GM18511 (cell line): ENCODE measurements at regions not wholly inside any gene's neighbourhood (a gene's known extent, or its start where the extent isn't known, plus 50 kb on each side); places are given as distances from the start of the nearest gene placed in this dataset.

Source experiments
- ATAC-seq: cut with Tn5 transposase; IDR thresholded peaks from one replicate; pipeline ENCODE4 v1.9.1; 2021; ENCODE audit warnings: mild to moderate bottlenecking, moderate library complexity; ENCODE audit not compliant: unreplicated experiment

- no peak for ATAC-seq
These were observed 388.6 kb upstream of the TMPO start for GRCh38 chr12:98126637-98127335.

GRCh38 chr12:98127336-98127679, 388.1 kb upstream of the TMPO start:
- ATAC-seq, result no peak

GRCh38 chr12:98127854-98128253, 387.5 kb upstream of the TMPO start:
- ATAC-seq, result no peak

GRCh38 chr12:98136544-98136943, 378.8 kb upstream of the TMPO start:
- ATAC-seq, result no peak

GRCh38 chr12:98137278-98137677, 378.1 kb upstream of the TMPO start:
- ATAC-seq, result no peak

GRCh38 chr12:98144953-98145352, 370.4 kb upstream of the TMPO start:
- ATAC-seq, result no peak

GRCh38 chr12:98146043-98146442, 369.3 kb upstream of the TMPO start:
- ATAC-seq, result no peak

- no peak for ATAC-seq
These were observed 368.9 kb upstream of the TMPO start for GRCh38 chr12:98146487-98146886.

GRCh38 chr12:98149270-98149669, 366.1 kb upstream of the TMPO start:
- peak; percentile 80 for ATAC-seq

GRCh38 chr12:98149691-98150210, 365.6 kb upstream of the TMPO start:
- peak; percentile 24 for ATAC-seq

GRCh38 chr12:98151105-98151590, 364.2 kb upstream of the TMPO start:
- no peak for ATAC-seq

- no peak for ATAC-seq
These were observed 363.4 kb upstream of the TMPO start for GRCh38 chr12:98151984-98152383.

- ATAC-seq, result no peak
These were observed 360.5 kb upstream of the TMPO start for GRCh38 chr12:98154850-98155249.

GRCh38 chr12:98156697-98157096, 358.7 kb upstream of the TMPO start:
- no peak for ATAC-seq

GRCh38 chr12:98162906-98163678, 352.3 kb upstream of the TMPO start:
- ATAC-seq, result no peak

- ATAC-seq, result no peak
These were observed 343.1 kb upstream of the TMPO start for GRCh38 chr12:98172304-98172703.

GRCh38 chr12:98172801-98173200, 342.6 kb upstream of the TMPO start:
- ATAC-seq, result no peak

- no peak for ATAC-seq
These were observed 341.5 kb upstream of the TMPO start for GRCh38 chr12:98173773-98174427.

GRCh38 chr12:98174428-98174809, 341.0 kb upstream of the TMPO start:
- ATAC-seq, result no peak

GRCh38 chr12:98178126-98178525, 337.3 kb upstream of the TMPO start:
- no peak for ATAC-seq

- ATAC-seq, result no peak
These were observed 336.2 kb upstream of the TMPO start for GRCh38 chr12:98179151-98179550.

GRCh38 chr12:98180603-98181002, 334.8 kb upstream of the TMPO start:
- ATAC-seq, result no peak
